ENCODE measurements at regions not wholly inside any gene's neighbourhood (a gene's known extent, or its start where the extent isn't known, plus 50 kb on each side); places are given as distances from the start of the nearest gene placed in this dataset.

GRCh38 chr17:409848-410542 is 57.4 kb upstream of the RPH3AL start (continued):
- no peak for TF ChIP-seq AKNA (CRISPR knock-in tag; IDR thresholded peaks at IDR 0.05; ENCODE audit: borderline replicate concordance)
- peak; percentile 58; the same call in 1 of the 2 replicates for TF ChIP-seq ZNF574 (CRISPR knock-in tag; IDR thresholded peaks at IDR 0.05)
- TF ChIP-seq RBAK (CRISPR knock-in tag; IDR thresholded peaks at IDR 0.05) = no peak
- peak; percentile 8; the same call in 1 of the 2 replicates for TF ChIP-seq FOXO1 (CRISPR knock-in tag; IDR thresholded peaks at IDR 0.05)
- no peak for TF ChIP-seq ZNF18 (CRISPR knock-in tag; IDR thresholded peaks at IDR 0.05; ENCODE audit: insufficient replicate concordance)
- TF ChIP-seq HES4 (CRISPR knock-in tag; IDR thresholded peaks at IDR 0.05; ENCODE audit: borderline replicate concordance) = no peak
- no peak for TF ChIP-seq IRX3 (CRISPR knock-in tag; IDR thresholded peaks at IDR 0.05; ENCODE audit: borderline replicate concordance, low read depth)
- TF ChIP-seq ZNF670 (CRISPR knock-in tag; IDR thresholded peaks at IDR 0.05; ENCODE audit: borderline replicate concordance) = no peak
- TF ChIP-seq HBP1 (CRISPR knock-in tag; IDR thresholded peaks at IDR 0.05; ENCODE audit: low read depth) = peak; percentile 51; the same call in 1 of the 2 replicates
- TF ChIP-seq ZNF496 (CRISPR knock-in tag; IDR thresholded peaks at IDR 0.05; ENCODE audit: insufficient replicate concordance) = no peak
- TF ChIP-seq NFKBIZ (CRISPR knock-in tag; IDR thresholded peaks at IDR 0.05) = 0 out of 2 replicates have a peak, but pooled peaks have one; percentile 21
- TF ChIP-seq KAT8 (CRISPR knock-in tag; IDR thresholded peaks at IDR 0.05) = peak; percentile 43; the same call in 1 of the 2 replicates
- no peak for TF ChIP-seq ZNF317 (CRISPR knock-in tag; IDR thresholded peaks at IDR 0.05)
- no peak for TF ChIP-seq ZNF780A (CRISPR knock-in tag; IDR thresholded peaks at IDR 0.05)
- TF ChIP-seq SP1 (IDR thresholded peaks at IDR 0.05) = no peak
- no peak for TF ChIP-seq SP1 (CRISPR knock-in tag; IDR thresholded peaks at IDR 0.05)
- no peak for TF ChIP-seq ZNF709 (CRISPR knock-in tag; IDR thresholded peaks at IDR 0.05)
- no peak for TF ChIP-seq ZNF562 (CRISPR knock-in tag; IDR thresholded peaks at IDR 0.05; ENCODE audit: borderline replicate concordance)
- peak; percentile 49; the same call in 1 of the 2 replicates for TF ChIP-seq ZNF547 (CRISPR knock-in tag; IDR thresholded peaks at IDR 0.05)
- no peak for TF ChIP-seq AKAP8 (CRISPR knock-in tag; IDR thresholded peaks at IDR 0.05)

Data from HepG2 (cell line).